AG04449 (cell line): ENCODE measurements at regions not wholly inside any gene's neighbourhood (a gene's known extent, or its start where the extent isn't known, plus 50 kb on each side); places are given as distances from the start of the nearest gene placed in this dataset.
"Not testable (repeated sequence)": the region's sequence is repeated elsewhere in the genome, so short reads cannot be mapped to it uniquely, and the experiment has no call there.

Experiments
- CTCF ChIA-PET: fragments of 350-600 bp; formaldehyde crosslinking; extraction: SDS; loops from one replicate; lab custom pipeline; 2021; ENCODE audit warnings: antibody characterized with exemption; lab: Yijun Ruan, JAX
- POLR2A ChIA-PET: fragments of 400-600, 350-600 bp; formaldehyde crosslinking; extraction: SDS; loops from one replicate; lab custom pipeline; 2020; ENCODE audit warnings: antibody characterized with exemption, inconsistent platforms; lab: Yijun Ruan, JAX
- DNase-seq: peaks from one replicate; pipeline ENCODE4 v3.0.0-alpha.2; 2010; ENCODE audit warnings: low read depth, low spot score
- H3K4me3 ChIP-seq: 2 replicates; pipeline ENCODE4 v1.5.1; 2011; ENCODE audit warnings: low read depth, mild to moderate bottlenecking, control low read depth, low read length
- CTCF ChIP-seq: IDR thresholded peaks from one replicate; pipeline ENCODE4 v1.5.1; 2011; ENCODE audit warnings: mild to moderate bottlenecking, moderate library complexity, low read length, control low read depth, inconsistent platforms; ENCODE audit not compliant: insufficient read depth; ENCODE audit errors: missing control alignments

DNA sequence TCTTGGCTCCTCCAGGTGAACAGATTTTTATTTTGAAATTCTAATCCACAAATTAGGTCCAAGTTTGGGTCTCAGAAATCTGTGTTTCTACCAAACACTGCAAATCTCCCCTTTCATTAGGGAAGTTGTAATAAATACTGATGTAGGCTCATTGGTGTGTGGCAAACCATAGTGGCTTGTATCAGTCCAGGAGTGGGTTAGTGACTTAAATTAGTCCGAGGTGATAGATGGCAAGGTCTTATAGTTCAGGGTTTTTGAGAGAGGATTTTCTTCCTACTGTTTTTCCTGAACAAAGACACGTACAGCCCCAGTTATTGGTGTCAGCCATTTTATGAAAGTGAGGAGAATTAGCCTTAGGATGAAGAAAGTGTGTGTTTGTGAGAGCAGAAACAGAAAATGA is 74.6 kb downstream of the RPRM start:
- H3K4me3 ChIP-seq, result no peak overlapping the region
- CTCF ChIA-PET, result no interaction called here
- no peak for DNase-seq
- no peak for TF ChIP-seq CTCF
- POLR2A ChIA-PET, result no interaction called here

DNA sequence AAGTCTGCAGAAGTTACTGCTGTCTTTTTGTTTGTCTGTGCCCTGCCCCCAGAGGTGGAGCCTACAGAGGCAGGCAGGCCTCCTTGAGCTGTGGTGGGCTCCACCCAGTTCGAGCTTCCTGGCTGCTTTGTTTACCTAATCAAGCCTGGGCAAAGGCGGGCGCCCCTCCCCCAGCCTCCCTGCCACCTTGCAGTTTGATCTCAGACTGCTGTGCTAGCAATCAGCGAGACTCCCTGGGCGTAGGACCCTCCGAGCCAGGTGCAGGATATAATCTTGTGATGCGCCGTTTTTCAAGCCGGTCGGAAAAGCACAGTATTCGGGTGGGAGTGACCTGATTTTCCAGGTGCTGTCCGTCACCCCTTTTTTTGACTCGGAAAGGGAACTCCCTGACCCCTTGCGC is 75.2 kb downstream of the RPRM start:
- POLR2A ChIA-PET, DNase-seq, CTCF ChIA-PET, H3K4me3 ChIP-seq: not testable (repeated sequence)

DNA sequence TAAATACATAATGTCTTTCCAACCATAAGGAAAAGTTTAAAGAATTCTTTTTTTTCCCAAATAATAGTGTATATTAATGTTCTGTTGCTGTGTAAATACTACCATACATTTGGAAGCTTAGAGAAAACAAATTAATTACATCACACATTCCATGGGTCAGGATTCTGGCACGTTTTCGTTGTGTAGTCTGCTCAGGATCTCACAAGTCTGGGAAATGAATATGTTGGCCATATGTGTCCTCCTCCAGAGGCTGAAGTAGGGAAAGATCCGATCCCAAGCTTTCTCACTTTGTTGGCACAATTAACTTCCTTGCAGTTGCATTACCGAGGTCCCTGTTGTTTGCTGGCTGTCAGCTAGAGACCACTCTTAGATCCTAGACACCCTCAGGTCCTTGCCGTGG is 83.9 kb downstream of the RPRM start:
- ChIA-PET CTCF (no interaction called here), POLR2A (no interaction called here)
- TF ChIP-seq CTCF, result no peak
- no peak overlapping the region for H3K4me3 ChIP-seq
- DNase-seq, result no peak

- POLR2A ChIA-PET, result no interaction called here
- H3K4me3 ChIP-seq, result no peak overlapping the region
- DNase-seq, result no peak
- TF ChIP-seq CTCF, result no peak
- CTCF ChIA-PET, result no interaction called here
These were observed 84.3 kb downstream of the RPRM start for GRCh38 chr2:153394247-153394646.

DNA sequence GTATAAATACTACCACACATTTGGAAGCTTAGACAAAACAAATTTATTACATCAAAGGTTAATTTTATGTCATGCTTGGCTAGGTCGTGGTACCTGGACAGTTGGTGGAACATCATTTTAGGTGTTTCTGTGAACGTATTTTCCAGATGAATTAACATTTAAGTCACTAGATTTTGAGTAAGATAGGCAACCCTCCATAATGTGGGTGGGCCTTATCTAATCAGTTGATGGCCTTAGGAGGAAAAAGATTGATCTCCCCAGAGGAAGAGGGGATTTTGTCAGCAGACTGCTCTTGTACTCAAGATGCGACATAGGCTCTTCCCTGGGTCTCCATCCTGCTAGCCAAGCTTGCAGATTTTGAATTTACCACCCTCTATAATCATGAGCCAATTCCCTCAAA is 85.0 kb downstream of the RPRM start:
- TF ChIP-seq CTCF, result no peak
- POLR2A ChIA-PET, result no interaction called here
- no peak overlapping the region for H3K4me3 ChIP-seq
- CTCF ChIA-PET, result no interaction called here
- no peak for DNase-seq

GRCh38 chr2:153391131-153391530 is 87.4 kb downstream of the RPRM start:
- no peak overlapping the region for H3K4me3 ChIP-seq
- no peak for DNase-seq
- POLR2A ChIA-PET, result no interaction called here
- TF ChIP-seq CTCF, result no peak
- CTCF ChIA-PET, result no interaction called here

GRCh38 chr2:153388246-153388645 is 90.3 kb downstream of the RPRM start:
- no peak overlapping the region for H3K4me3 ChIP-seq
- TF ChIP-seq CTCF, result no peak
- no peak for DNase-seq
- POLR2A ChIA-PET, result no interaction called here
- CTCF ChIA-PET, result no interaction called here
